GM13977 (cell line): ENCODE measurements at regions not wholly inside any gene's neighbourhood (a gene's known extent, or its start where the extent isn't known, plus 50 kb on each side); places are given as distances from the start of the nearest gene placed in this dataset.
A peak's percentile ranks its signal among the peaks of the same experiment; 100 is the strongest.

Source experiments
- DNase-seq: peaks from one replicate; pipeline ENCODE4 v3.0.0; 2012; ENCODE audit warnings: low spot score
- CTCF ChIP-seq: IDR thresholded peaks from 2 replicates; pipeline ENCODE4 v1.5.1; 2012; ENCODE audit warnings: mild to moderate bottlenecking, control low read depth; ENCODE audit not compliant: insufficient read depth; ENCODE audit errors: extremely low read depth, missing control alignments
- in situ Hi-C: fragments of 300-500 bp; cut with MboI; formaldehyde crosslinking; loops from one replicate; pipeline ENCODE4 v1.12.0; 2022; ENCODE audit warnings: low sequenced_read_pairs, low pct_unique_long_range_greater_than_20kb, mixed read lengths, inconsistent platforms; ENCODE audit not compliant: unreplicated experiment

GRCh38 chr4:185955151-185955770 lies 113.7 kb upstream of the TLR3 start:
- no peak for DNase-seq
- in situ Hi-C loops = no loop called here

GRCh38 chr4:185955826-185956543 lies 113.0 kb upstream of the TLR3 start:
- no peak for DNase-seq
- TF ChIP-seq CTCF = no peak
- in situ Hi-C loops = no loop called here

More at GRCh38 chr4:185955151-185955770, 113.7 kb upstream of the TLR3 start:
- no peak for TF ChIP-seq CTCF

- in situ Hi-C loops = no loop called here
- DNase-seq = no peak
Measured at GRCh38 chr4:185956544-185956940, 112.4 kb upstream of the TLR3 start.

GRCh38 chr4:185958094-185958747 lies 110.7 kb upstream of the TLR3 start:
- DNase-seq = no peak
- in situ Hi-C loops = no loop called here

More at GRCh38 chr4:185956544-185956940, 112.4 kb upstream of the TLR3 start:
- no peak for TF ChIP-seq CTCF

GRCh38 chr4:185965426-185966384 lies 103.3 kb upstream of the TLR3 start:
- TF ChIP-seq CTCF = no peak
- in situ Hi-C loops = no loop called here
- peak; percentile 13 for DNase-seq

More at GRCh38 chr4:185958094-185958747, 110.7 kb upstream of the TLR3 start:
- no peak for TF ChIP-seq CTCF

GRCh38 chr4:185966549-185966948 lies 102.4 kb upstream of the TLR3 start:
- in situ Hi-C loops = no loop called here
- DNase-seq = no peak
- TF ChIP-seq CTCF = no peak
